HepG2 (cell line): ENCODE measurements at regions not wholly inside any gene's neighbourhood (a gene's known extent, or its start where the extent isn't known, plus 50 kb on each side); places are given as distances from the start of the nearest gene placed in this dataset.

Experiments
- HHEX ChIP-seq: IDR thresholded peaks from 2 replicates; pipeline ENCODE4 v1.6.1; 2016; ENCODE audit warnings: control low read depth
- MAFG ChIP-seq: sonication (generic); formaldehyde crosslinking; IDR thresholded peaks from 2 replicates; pipeline ENCODE4 v1.5.1; 2020; ENCODE audit warnings: mild to moderate bottlenecking, missing genetic modification reagents
- NFE2L2 ChIP-seq: fragments of 150-350 bp; IDR thresholded peaks from 2 replicates; pipeline ENCODE4 v1.6.1; 2014; ENCODE audit warnings: low read length
- NR2F1 ChIP-seq, 2 experiments: fragments of 450-650 bp in 1 of 2; formaldehyde crosslinking in 1 of 2; IDR thresholded peaks; 2 replicates each; pipeline versions ENCODE4 v1.5.0 to v1.6.1; 2016 to 2020; ENCODE audit warnings: mild to moderate bottlenecking in 1 of 2, missing compliant biosample characterization in 1 of 2, missing genetic modification reagents in 1 of 2, moderate library complexity in 1 of 2
- RFXANK ChIP-seq: IDR thresholded peaks from 2 replicates; pipeline ENCODE4 v1.6.1; 2016
- RXRB ChIP-seq: IDR thresholded peaks from 2 replicates; pipeline ENCODE4 v1.6.1; 2016; ENCODE audit warnings: borderline replicate concordance, missing genetic modification reagents, missing compliant biosample characterization
- SMAD9 ChIP-seq: sonication (generic); formaldehyde crosslinking; IDR thresholded peaks from 2 replicates; pipeline ENCODE4 v1.5.1; 2020; ENCODE audit warnings: mild to moderate bottlenecking, missing genetic modification reagents
- ZC3H4 ChIP-seq: sonication (generic); formaldehyde crosslinking; IDR thresholded peaks from 2 replicates; pipeline ENCODE4 v1.4.0; 2020; ENCODE audit warnings: missing genetic modification reagents, borderline replicate concordance
- ZNF136 ChIP-seq: sonication (generic); formaldehyde crosslinking; IDR thresholded peaks from 2 replicates; pipeline ENCODE4 v1.8.1; 2022; ENCODE audit warnings: low read depth, mild to moderate bottlenecking, moderate library complexity, missing genetic modification reagents
- ZNF382 ChIP-seq: sonication (generic); formaldehyde crosslinking; IDR thresholded peaks from 2 replicates; pipeline ENCODE4 v1.5.0; 2020; ENCODE audit warnings: missing genetic modification reagents, mild to moderate bottlenecking, borderline replicate concordance
- ZNF577 ChIP-seq: sonication (generic); formaldehyde crosslinking; IDR thresholded peaks from 2 replicates; pipeline ENCODE4 v1.4.0; 2020; ENCODE audit warnings: mild to moderate bottlenecking, low read depth, missing genetic modification reagents, borderline replicate concordance
- ZNF605 ChIP-seq: sonication (generic); formaldehyde crosslinking; IDR thresholded peaks from 2 replicates; pipeline ENCODE4 v1.8.0; 2022; ENCODE audit warnings: mild to moderate bottlenecking, missing genetic modification reagents
- ZNF780A ChIP-seq: sonication (generic); formaldehyde crosslinking; IDR thresholded peaks from 2 replicates; pipeline ENCODE4 v1.8.0; 2022; ENCODE audit warnings: mild to moderate bottlenecking, missing genetic modification reagents, moderate library complexity
- ZSCAN31 ChIP-seq: sonication (generic); formaldehyde crosslinking; IDR thresholded peaks from 2 replicates; pipeline ENCODE4 v1.5.0; 2020; ENCODE audit warnings: low read depth, mild to moderate bottlenecking, missing genetic modification reagents
- ZZZ3 ChIP-seq: sonication (generic); formaldehyde crosslinking; IDR thresholded peaks from 2 replicates; pipeline ENCODE4 v1.4.0; 2020; ENCODE audit warnings: missing genetic modification reagents, mild to moderate bottlenecking, borderline replicate concordance
- TF ChIP-seq, protein P1 (sequence below): sonication (generic); formaldehyde crosslinking; IDR thresholded peaks from 2 replicates; pipeline ENCODE4 v1.8.1; 2023; ENCODE audit warnings: mild to moderate bottlenecking, missing genetic modification reagents, borderline replicate concordance
- TF ChIP-seq, protein P2 (sequence below): sonication (generic); formaldehyde crosslinking; IDR thresholded peaks from 2 replicates; pipeline ENCODE4 v1.5.0; 2020; ENCODE audit warnings: missing genetic modification reagents
- TF ChIP-seq, protein P3 (sequence below): sonication (generic); formaldehyde crosslinking; IDR thresholded peaks from 2 replicates; pipeline ENCODE4 v1.4.0; 2020; ENCODE audit warnings: missing genetic modification reagents
- TF ChIP-seq, protein P4 (sequence below): sonication (generic); formaldehyde crosslinking; IDR thresholded peaks from 2 replicates; pipeline ENCODE4 v1.5.0; 2020; ENCODE audit warnings: mild to moderate bottlenecking, missing genetic modification reagents, borderline replicate concordance

DNA sequence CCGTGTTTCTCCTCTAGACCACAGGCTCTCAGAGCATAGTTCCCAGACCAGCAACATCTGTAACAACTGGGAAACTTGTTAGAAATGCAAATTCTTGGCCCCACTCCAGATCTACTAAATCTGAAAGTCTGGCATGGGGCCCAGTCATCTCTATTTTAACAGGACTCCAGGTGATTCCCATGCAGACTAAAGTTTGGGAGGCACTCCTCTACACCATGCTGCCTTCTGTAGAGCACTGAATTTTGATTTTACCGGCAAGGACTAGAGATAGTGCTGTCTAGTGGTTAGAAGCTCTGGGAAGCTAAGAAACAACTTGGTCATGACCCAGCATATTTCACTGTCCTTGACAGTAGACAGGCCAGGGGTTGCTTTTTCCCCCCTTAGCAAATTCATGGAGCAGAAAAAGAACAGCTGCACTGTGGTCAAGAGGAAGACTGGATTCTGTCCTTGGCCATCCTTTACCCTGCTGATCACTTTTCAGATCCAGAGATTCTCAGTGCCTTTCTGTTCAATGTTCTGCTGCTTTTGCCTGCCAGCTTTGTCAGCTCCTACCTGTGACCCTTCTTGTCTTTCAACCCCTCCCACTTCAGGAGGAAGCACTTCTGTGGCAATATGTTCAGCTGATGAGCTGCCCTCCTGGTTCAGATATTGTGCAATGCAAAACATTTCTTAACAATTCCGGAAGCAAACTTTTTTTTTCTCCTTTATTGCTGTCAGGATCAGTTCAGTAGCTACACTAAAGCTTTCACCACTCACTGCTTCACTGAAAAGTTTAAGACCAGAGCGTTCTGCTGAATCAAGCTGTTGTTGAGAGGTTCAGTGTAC lies 133.8 kb upstream of the NUDT4 start (continued):
- TF ChIP-seq NFE2L2 (0 out of 2 replicates have a peak, but pooled peaks have one; percentile 32), ZNF136 (CRISPR knock-in tag) (no peak), ZC3H4 (no peak), RXRB (peak; percentile 86), ZNF780A (no peak), RFXANK (CRISPR knock-in tag) (no peak), ZNF382 (CRISPR knock-in tag) (no peak), ZZZ3 (CRISPR knock-in tag) (no peak), HHEX (CRISPR knock-in tag) (peak; percentile 54; the same call in 1 of the 2 replicates), NR2F1 (CRISPR knock-in tag; IDR thresholded peaks at IDR 0.05) (peak; percentile 48 to 58; a peak in 2 of 4 replicates), ZNF577 (CRISPR knock-in tag) (no peak), ZSCAN31 (CRISPR knock-in tag) (no peak), ZNF605 (CRISPR knock-in tag) (no peak), MAFG (CRISPR knock-in tag) (no peak), SMAD9 (CRISPR knock-in tag) (no peak)
- TF ChIP-seq, protein P1, sequence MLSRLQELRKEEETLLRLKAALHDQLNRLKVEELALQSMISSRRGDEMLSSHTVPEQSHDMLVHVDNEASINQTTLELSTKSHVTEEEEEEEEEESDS: no peak
- TF ChIP-seq, protein P2, sequence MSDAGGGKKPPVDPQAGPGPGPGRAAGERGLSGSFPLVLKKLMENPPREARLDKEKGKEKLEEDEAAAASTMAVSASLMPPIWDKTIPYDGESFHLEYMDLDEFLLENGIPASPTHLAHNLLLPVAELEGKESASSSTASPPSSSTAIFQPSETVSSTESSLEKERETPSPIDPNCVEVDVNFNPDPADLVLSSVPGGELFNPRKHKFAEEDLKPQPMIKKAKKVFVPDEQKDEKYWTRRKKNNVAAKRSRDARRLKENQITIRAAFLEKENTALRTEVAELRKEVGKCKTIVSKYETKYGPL (CRISPR knock-in tag): no peak
- TF ChIP-seq, protein P3, sequence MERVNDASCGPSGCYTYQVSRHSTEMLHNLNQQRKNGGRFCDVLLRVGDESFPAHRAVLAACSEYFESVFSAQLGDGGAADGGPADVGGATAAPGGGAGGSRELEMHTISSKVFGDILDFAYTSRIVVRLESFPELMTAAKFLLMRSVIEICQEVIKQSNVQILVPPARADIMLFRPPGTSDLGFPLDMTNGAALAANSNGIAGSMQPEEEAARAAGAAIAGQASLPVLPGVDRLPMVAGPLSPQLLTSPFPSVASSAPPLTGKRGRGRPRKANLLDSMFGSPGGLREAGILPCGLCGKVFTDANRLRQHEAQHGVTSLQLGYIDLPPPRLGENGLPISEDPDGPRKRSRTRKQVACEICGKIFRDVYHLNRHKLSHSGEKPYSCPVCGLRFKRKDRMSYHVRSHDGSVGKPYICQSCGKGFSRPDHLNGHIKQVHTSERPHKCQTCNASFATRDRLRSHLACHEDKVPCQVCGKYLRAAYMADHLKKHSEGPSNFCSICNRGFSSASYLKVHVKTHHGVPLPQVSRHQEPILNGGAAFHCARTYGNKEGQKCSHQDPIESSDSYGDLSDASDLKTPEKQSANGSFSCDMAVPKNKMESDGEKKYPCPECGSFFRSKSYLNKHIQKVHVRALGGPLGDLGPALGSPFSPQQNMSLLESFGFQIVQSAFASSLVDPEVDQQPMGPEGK (CRISPR knock-in tag): peak; percentile 89
- TF ChIP-seq, protein P4, sequence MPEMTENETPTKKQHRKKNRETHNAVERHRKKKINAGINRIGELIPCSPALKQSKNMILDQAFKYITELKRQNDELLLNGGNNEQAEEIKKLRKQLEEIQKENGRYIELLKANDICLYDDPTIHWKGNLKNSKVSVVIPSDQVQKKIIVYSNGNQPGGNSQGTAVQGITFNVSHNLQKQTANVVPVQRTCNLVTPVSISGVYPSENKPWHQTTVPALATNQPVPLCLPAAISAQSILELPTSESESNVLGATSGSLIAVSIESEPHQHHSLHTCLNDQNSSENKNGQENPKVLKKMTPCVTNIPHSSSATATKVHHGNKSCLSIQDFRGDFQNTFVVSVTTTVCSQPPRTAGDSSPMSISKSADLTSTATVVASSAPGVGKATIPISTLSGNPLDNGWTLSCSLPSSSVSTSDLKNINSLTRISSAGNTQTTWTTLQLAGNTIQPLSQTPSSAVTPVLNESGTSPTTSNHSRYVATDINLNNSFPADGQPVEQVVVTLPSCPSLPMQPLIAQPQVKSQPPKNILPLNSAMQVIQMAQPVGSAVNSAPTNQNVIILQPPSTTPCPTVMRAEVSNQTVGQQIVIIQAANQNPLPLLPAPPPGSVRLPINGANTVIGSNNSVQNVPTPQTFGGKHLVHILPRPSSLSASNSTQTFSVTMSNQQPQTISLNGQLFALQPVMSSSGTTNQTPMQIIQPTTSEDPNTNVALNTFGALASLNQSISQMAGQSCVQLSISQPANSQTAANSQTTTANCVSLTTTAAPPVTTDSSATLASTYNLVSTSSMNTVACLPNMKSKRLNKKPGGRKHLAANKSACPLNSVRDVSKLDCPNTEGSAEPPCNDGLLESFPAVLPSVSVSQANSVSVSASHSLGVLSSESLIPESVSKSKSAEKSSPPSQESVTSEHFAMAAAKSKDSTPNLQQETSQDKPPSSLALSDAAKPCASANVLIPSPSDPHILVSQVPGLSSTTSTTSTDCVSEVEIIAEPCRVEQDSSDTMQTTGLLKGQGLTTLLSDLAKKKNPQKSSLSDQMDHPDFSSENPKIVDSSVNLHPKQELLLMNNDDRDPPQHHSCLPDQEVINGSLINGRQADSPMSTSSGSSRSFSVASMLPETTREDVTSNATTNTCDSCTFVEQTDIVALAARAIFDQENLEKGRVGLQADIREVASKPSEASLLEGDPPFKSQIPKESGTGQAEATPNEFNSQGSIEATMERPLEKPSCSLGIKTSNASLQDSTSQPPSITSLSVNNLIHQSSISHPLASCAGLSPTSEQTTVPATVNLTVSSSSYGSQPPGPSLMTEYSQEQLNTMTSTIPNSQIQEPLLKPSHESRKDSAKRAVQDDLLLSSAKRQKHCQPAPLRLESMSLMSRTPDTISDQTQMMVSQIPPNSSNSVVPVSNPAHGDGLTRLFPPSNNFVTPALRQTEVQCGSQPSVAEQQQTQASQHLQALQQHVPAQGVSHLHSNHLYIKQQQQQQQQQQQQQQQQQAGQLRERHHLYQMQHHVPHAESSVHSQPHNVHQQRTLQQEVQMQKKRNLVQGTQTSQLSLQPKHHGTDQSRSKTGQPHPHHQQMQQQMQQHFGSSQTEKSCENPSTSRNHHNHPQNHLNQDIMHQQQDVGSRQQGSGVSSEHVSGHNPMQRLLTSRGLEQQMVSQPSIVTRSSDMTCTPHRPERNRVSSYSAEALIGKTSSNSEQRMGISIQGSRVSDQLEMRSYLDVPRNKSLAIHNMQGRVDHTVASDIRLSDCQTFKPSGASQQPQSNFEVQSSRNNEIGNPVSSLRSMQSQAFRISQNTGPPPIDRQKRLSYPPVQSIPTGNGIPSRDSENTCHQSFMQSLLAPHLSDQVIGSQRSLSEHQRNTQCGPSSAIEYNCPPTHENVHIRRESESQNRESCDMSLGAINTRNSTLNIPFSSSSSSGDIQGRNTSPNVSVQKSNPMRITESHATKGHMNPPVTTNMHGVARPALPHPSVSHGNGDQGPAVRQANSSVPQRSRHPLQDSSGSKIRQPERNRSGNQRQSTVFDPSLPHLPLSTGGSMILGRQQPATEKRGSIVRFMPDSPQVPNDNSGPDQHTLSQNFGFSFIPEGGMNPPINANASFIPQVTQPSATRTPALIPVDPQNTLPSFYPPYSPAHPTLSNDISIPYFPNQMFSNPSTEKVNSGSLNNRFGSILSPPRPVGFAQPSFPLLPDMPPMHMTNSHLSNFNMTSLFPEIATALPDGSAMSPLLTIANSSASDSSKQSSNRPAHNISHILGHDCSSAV (CRISPR knock-in tag): no peak
